Esophagus squamous epithelium (tissue), 4 donors: ENCODE measurements at regions not wholly inside any gene's neighbourhood (a gene's known extent, or its start where the extent isn't known, plus 50 kb on each side); places are given as distances from the start of the nearest gene placed in this dataset.

Experiments
- CTCF ChIP-seq, 6 experiments: fragments of 450-650 bp in 4 of 6; fragments of 200-600 bp in 2 of 6; sonication (generic) in 2 of 6; IDR thresholded peaks; one replicate each; pipeline ENCODE4 v1.5.1; 2016 to 2019; ENCODE audit warnings: antibody characterized with exemption in 6 of 6, mild to moderate bottlenecking in 4 of 6, moderate library complexity in 4 of 6
- POLR2A ChIP-seq, 4 donors: fragments of 450-650 bp; IDR thresholded peaks; one replicate each; pipeline ENCODE4 v1.6.1; 2017; ENCODE audit warnings: antibody characterized with exemption in 4 of 4, mild to moderate bottlenecking in 4 of 4, moderate library complexity in 3 of 4

- TF ChIP-seq POLR2A (IDR thresholded peaks at IDR 0.05) (no peak), CTCF (IDR thresholded peaks at IDR 0.05) (no peak)
These were observed 1303.3 kb downstream of the OTOL1 start for GRCh38 chr3:162799910-162800309.
